Lung (tissue), 11 donors: ENCODE measurements at regions not wholly inside any gene's neighbourhood (a gene's known extent, or its start where the extent isn't known, plus 50 kb on each side); places are given as distances from the start of the nearest gene placed in this dataset.

Experiments used
- ATAC-seq: fragments of 200-7000 bp; cut with Tn5 transposase; one replicate; pipeline ENCODE4 v1.9.1; 2020; ENCODE audit warnings: moderate number of reproducible peaks; ENCODE audit not compliant: insufficient read depth, low FRiP score
- DNase-seq, 3 donors: peaks; one replicate each; pipeline ENCODE4 v3.0.0-alpha.2; 2013 to 2017
- H3K27ac ChIP-seq, 2 donors: one replicate each; pipeline ENCODE4 v1.5.1; 2013; ENCODE audit warnings: mild to moderate bottlenecking in 2 of 2, moderate library complexity in 2 of 2, control low read depth in 1 of 2, inconsistent platforms in 1 of 2, low read depth in 1 of 2, low read length in 1 of 2
- H3K27me3 ChIP-seq, 3 donors: one replicate each; pipeline ENCODE4 v1.5.1; 2013; ENCODE audit warnings: low read length in 2 of 3; ENCODE audit not compliant: control insufficient read depth in 3 of 3, insufficient read depth in 3 of 3
- H3K36me3 ChIP-seq, 4 donors: one replicate each; pipeline ENCODE4 v1.5.1; 2013; ENCODE audit warnings: low read length in 4 of 4, mild to moderate bottlenecking in 1 of 4, moderate library complexity in 1 of 4; ENCODE audit not compliant: control insufficient read depth in 4 of 4, insufficient read depth in 4 of 4
- H3K4me1 ChIP-seq, 5 donors: one replicate each; pipeline ENCODE4 v1.5.1; 2013; ENCODE audit warnings: low read length in 5 of 5, mild to moderate bottlenecking in 2 of 5, moderate library complexity in 1 of 5; ENCODE audit not compliant: control insufficient read depth in 5 of 5, insufficient read depth in 5 of 5
- H3K4me3 ChIP-seq: one replicate; pipeline ENCODE4 v1.5.1; 2013; ENCODE audit warnings: mild to moderate bottlenecking, control low read depth, moderate library complexity
- H3K9ac ChIP-seq, 2 donors: one replicate each; pipeline ENCODE4 v1.5.1; 2013; ENCODE audit warnings: low read length in 2 of 2, control low read depth in 1 of 2; ENCODE audit not compliant: insufficient read depth in 1 of 2
- H3K9me3 ChIP-seq, 4 donors: one replicate each; pipeline ENCODE4 v1.5.1; 2013; ENCODE audit warnings: low read length in 3 of 4, mild to moderate bottlenecking in 1 of 4, moderate library complexity in 1 of 4; ENCODE audit not compliant: control insufficient read depth in 4 of 4, insufficient read depth in 3 of 4
- CTCF ChIP-seq: IDR thresholded peaks from 2 replicates; pipeline ENCODE4 v1.5.1; 2012; ENCODE audit warnings: mild to moderate bottlenecking; ENCODE audit errors: control extremely low read depth, extremely low read depth
- WGBS, 2 donors: extraction: QIAGEN DNeasy Blood & Tissue Kit; methylation state at CpG; one replicate each; pipeline ENCODE4 v1.1.7; 2013; 5-methylcytosine and 5-hydroxymethylcytosine counted together
- donor health status: control.
- donor health status: control.
- donor health status: Bipolar disorder and iron deficiency.
- donor health status: healthy.
- donor health status: DM: yes; HTN: yes; CAD: no.

GRCh38 chr18:34990597-34990996, 50.6 kb upstream of the MAPRE2 start:
- Histone ChIP-seq H3K9me3 (no peaks in the 10 kb centered on the region), H3K27ac (no peak overlapping the region), H3K4me3 (no peak overlapping the region), H3K4me1 (peaks cover 0 to 9% (median 0%) of the 10 kb centered on the region in 5 donors), H3K9ac (no peak overlapping the region), H3K36me3 (no peaks in the 10 kb centered on the region), H3K27me3 (no peaks in the 10 kb centered on the region)
- ATAC-seq, result no peak
- DNase-seq, result no peak
- TF ChIP-seq CTCF, result no peak
- 83 to 93% methylated on average over 4 of the region's 4 CpGs for WGBS, 2 donors

- WGBS, 2 donors, result 90 to 93% methylated on average over 7 of the region's 7 CpGs
- H3K27ac ChIP-seq, result no peak overlapping the region
- ATAC-seq, result no peak
Observed at GRCh38 chr18:34991152-34991551, 50.1 kb upstream of the MAPRE2 start.

More at GRCh38 chr18:34991152-34991551, 50.1 kb upstream of the MAPRE2 start:
- Histone ChIP-seq H3K9ac (no peak overlapping the region), H3K4me3 (no peak overlapping the region), H3K36me3 (no peaks in the 10 kb centered on the region), H3K27me3 (no peaks in the 10 kb centered on the region), H3K4me1 (peaks cover 0 to 9% (median 0%) of the 10 kb centered on the region in 5 donors), H3K9me3 (no peaks in the 10 kb centered on the region)
- no peak for DNase-seq
- no peak for TF ChIP-seq CTCF
